HEK293 (cell line): ENCODE measurements at regions not wholly inside any gene's neighbourhood (a gene's known extent, or its start where the extent isn't known, plus 50 kb on each side); places are given as distances from the start of the nearest gene placed in this dataset.

Source experiments
- CTCF ChIA-PET: fragments of 350-600 bp; formaldehyde crosslinking; extraction: SDS; loops from one replicate; lab custom pipeline; 2021; ENCODE audit warnings: antibody characterized with exemption; lab: Yijun Ruan, JAX
- POLR2A ChIA-PET: fragments of 300-600 bp; formaldehyde crosslinking; extraction: SDS; loops from one replicate; lab custom pipeline; 2020; ENCODE audit warnings: antibody characterized with exemption, inconsistent platforms; lab: Yijun Ruan, JAX
- H3K27ac ChIP-seq: fragments of 200-500 bp; sonication (Bioruptor generic); 2 replicates; pipeline ENCODE4 v1.5.1; 2014; ENCODE audit warnings: low read depth, low read length, control low read depth, inconsistent platforms; ENCODE audit errors: extremely low read depth
- H3K36me3 ChIP-seq, 2 experiments: fragments of 200-500 bp in 1 of 2; sonication (Bioruptor generic) in 1 of 2; 1 replicate in 1 of 2; 2 replicates in 1 of 2; pipeline ENCODE4 v1.5.1; 2014 to 2017; ENCODE audit warnings: inconsistent platforms in 2 of 2, low read length in 2 of 2; ENCODE audit not compliant: control insufficient read depth in 2 of 2, insufficient read depth in 1 of 2
- H3K4me1 ChIP-seq: fragments of 200-500 bp; sonication (Bioruptor generic); 2 replicates; pipeline ENCODE4 v1.5.1; 2014; ENCODE audit warnings: mild to moderate bottlenecking, low read length, inconsistent platforms; ENCODE audit not compliant: control insufficient read depth, insufficient read depth
- H3K4me3 ChIP-seq: 2 replicates; pipeline ENCODE4 v1.5.1; 2011; ENCODE audit warnings: low read depth, mild to moderate bottlenecking, control low read depth, low read length, moderate library complexity
- H3K9me3 ChIP-seq: fragments of 200-500 bp; sonication (Bioruptor generic); 2 replicates; pipeline ENCODE4 v1.5.1; 2014; ENCODE audit warnings: low read depth, low read length, inconsistent platforms; ENCODE audit not compliant: control insufficient read depth, insufficient read depth
- KLF10 ChIP-seq: fragments of 450-650 bp; IDR thresholded peaks from 2 replicates; pipeline ENCODE4 v1.5.1; 2018; ENCODE audit warnings: missing biosample characterization, mild to moderate bottlenecking, missing genetic modification characterization
- MZF1 ChIP-seq: fragments of 450-650 bp; formaldehyde crosslinking; IDR thresholded peaks from 2 replicates; pipeline ENCODE4 v1.5.1; 2017; ENCODE audit warnings: missing biosample characterization, missing genetic modification characterization, borderline replicate concordance
- REPIN1 ChIP-seq: fragments of 450-650 bp; formaldehyde crosslinking; IDR thresholded peaks from 2 replicates; pipeline ENCODE4 v1.5.1; 2017; ENCODE audit warnings: missing biosample characterization, missing genetic modification characterization, low read depth
- ZBTB20 ChIP-seq: fragments of 450-650 bp; formaldehyde crosslinking; IDR thresholded peaks from 2 replicates; pipeline ENCODE4 v1.5.1; 2016; ENCODE audit warnings: missing biosample characterization, missing genetic modification characterization
- ZNF138 ChIP-seq: fragments of 450-650 bp; formaldehyde crosslinking; IDR thresholded peaks from 2 replicates; pipeline ENCODE4 v1.5.1; 2016; ENCODE audit warnings: missing biosample characterization, missing genetic modification characterization, borderline replicate concordance
- ZNF214 ChIP-seq: fragments of 450-650 bp; formaldehyde crosslinking; IDR thresholded peaks from 2 replicates; pipeline ENCODE4 v1.5.1; 2017; ENCODE audit warnings: missing biosample characterization, mild to moderate bottlenecking, missing genetic modification characterization, borderline replicate concordance
- ZNF292 ChIP-seq: fragments of 450-650 bp; formaldehyde crosslinking; IDR thresholded peaks from 2 replicates; pipeline ENCODE4 v1.5.1; 2016; ENCODE audit warnings: low read depth, missing biosample characterization, missing genetic modification characterization, borderline replicate concordance
- ZNF350 ChIP-seq: fragments of 450-650 bp; formaldehyde crosslinking; IDR thresholded peaks from 2 replicates; pipeline ENCODE4 v1.5.0; 2017; ENCODE audit warnings: missing biosample characterization, mild to moderate bottlenecking, missing genetic modification characterization
- ZNF416 ChIP-seq: fragments of 450-650 bp; formaldehyde crosslinking; IDR thresholded peaks from 2 replicates; pipeline ENCODE4 v1.5.1; 2016; ENCODE audit warnings: missing biosample characterization, missing genetic modification characterization
- ZNF585B ChIP-seq: fragments of 450-650 bp; formaldehyde crosslinking; IDR thresholded peaks from 2 replicates; pipeline ENCODE4 v1.5.1; 2016; ENCODE audit warnings: missing biosample characterization, missing genetic modification characterization
- ZNF610 ChIP-seq: fragments of 450-650 bp; formaldehyde crosslinking; IDR thresholded peaks from 2 replicates; pipeline ENCODE4 v1.5.1; 2016; ENCODE audit warnings: missing biosample characterization, missing genetic modification characterization, borderline replicate concordance
- ZNF623 ChIP-seq: fragments of 450-650 bp; formaldehyde crosslinking; IDR thresholded peaks from 2 replicates; pipeline ENCODE4 v1.5.1; 2016; ENCODE audit warnings: missing biosample characterization, missing genetic modification characterization
- ZNF843 ChIP-seq: fragments of 450-650 bp; formaldehyde crosslinking; IDR thresholded peaks from 2 replicates; pipeline ENCODE4 v1.5.1; 2016; ENCODE audit warnings: missing biosample characterization, missing genetic modification characterization
- TF ChIP-seq, protein P1 (sequence below): fragments of 450-650 bp; formaldehyde crosslinking; IDR thresholded peaks from 2 replicates; pipeline ENCODE4 v1.5.1; 2017; ENCODE audit warnings: missing biosample characterization, missing genetic modification characterization
- TF ChIP-seq, protein P2 (sequence below): fragments of 450-650 bp; formaldehyde crosslinking; IDR thresholded peaks from 2 replicates; pipeline ENCODE4 v1.5.1; 2017; ENCODE audit warnings: missing biosample characterization, missing genetic modification characterization
- TF ChIP-seq, protein P3 (sequence below): fragments of 450-650 bp; formaldehyde crosslinking; IDR thresholded peaks from 2 replicates; pipeline ENCODE4 v1.5.1; 2016; ENCODE audit warnings: missing biosample characterization, missing genetic modification characterization
- TF ChIP-seq, protein P4 (sequence below): fragments of 450-650 bp; formaldehyde crosslinking; IDR thresholded peaks from 2 replicates; pipeline ENCODE4 v1.5.1; 2016; ENCODE audit warnings: missing biosample characterization, missing genetic modification characterization
- TF ChIP-seq, protein P5 (sequence below): fragments of 450-650 bp; formaldehyde crosslinking; IDR thresholded peaks from 2 replicates; pipeline ENCODE4 v1.5.1; 2016; ENCODE audit warnings: missing biosample characterization, missing genetic modification characterization
- TF ChIP-seq, protein P6 (sequence below): fragments of 450-650 bp; formaldehyde crosslinking; IDR thresholded peaks from 2 replicates; pipeline ENCODE4 v1.5.1; 2016; ENCODE audit warnings: missing biosample characterization, missing genetic modification characterization
- TF ChIP-seq, protein P7 (sequence below): fragments of 450-650 bp; formaldehyde crosslinking; IDR thresholded peaks from 2 replicates; pipeline ENCODE4 v1.5.1; 2016; ENCODE audit warnings: missing biosample characterization, missing genetic modification characterization
- TF ChIP-seq, protein P8 (sequence below): fragments of 450-650 bp; formaldehyde crosslinking; IDR thresholded peaks from 2 replicates; pipeline ENCODE4 v1.5.1; 2016; ENCODE audit warnings: missing biosample characterization, missing genetic modification characterization

DNA sequence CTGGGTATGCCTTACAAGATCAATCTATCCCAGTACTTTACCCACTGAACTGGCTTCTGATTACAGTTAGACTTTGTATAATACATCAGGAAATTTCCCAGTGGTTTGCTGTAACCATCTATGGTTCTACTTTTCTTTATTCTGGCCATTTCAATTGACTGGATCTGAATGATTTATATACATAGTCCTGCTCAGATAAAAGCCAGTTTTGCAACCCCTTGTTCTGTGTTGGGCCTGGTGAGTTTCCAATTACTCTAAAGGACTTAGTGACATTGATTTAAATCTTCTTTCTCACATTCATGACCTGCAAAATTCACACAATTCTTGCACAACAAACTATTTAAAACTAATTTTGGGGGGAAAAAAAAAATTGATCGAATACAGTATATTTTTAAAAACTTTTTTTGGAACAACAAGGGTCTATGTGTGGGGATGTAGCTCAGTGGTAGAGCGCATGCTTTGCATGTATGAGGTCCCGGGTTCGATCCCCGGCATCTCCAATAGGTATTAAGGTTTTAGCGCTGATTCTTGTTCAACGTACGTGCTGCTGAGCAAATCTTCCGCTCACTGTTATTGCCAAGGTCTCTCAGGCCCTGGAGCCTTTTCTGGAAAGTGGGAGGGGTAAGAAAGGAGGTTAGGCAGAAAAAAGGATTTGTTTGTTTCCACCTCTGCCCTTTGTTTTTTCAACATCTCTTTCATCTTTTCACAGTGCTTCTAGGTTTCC is 117.5 kb downstream of the GPX5 start:
- no peak overlapping the region for H3K27ac ChIP-seq
- no peaks in the 10 kb centered on the region for H3K36me3 ChIP-seq
- peaks cover 16% of the 10 kb centered on the region for H3K4me1 ChIP-seq
- H3K4me3 ChIP-seq = no peak overlapping the region
- ChIA-PET CTCF (no interaction called here), POLR2A (interaction anchor here (0.5 kb wide), 1 partner anchor 146 kb away, joined by 7 read pairs; no protein-coding TSS in a partner anchor)
- no peaks in the 10 kb centered on the region for H3K9me3 ChIP-seq
- TF ChIP-seq, protein P1, sequence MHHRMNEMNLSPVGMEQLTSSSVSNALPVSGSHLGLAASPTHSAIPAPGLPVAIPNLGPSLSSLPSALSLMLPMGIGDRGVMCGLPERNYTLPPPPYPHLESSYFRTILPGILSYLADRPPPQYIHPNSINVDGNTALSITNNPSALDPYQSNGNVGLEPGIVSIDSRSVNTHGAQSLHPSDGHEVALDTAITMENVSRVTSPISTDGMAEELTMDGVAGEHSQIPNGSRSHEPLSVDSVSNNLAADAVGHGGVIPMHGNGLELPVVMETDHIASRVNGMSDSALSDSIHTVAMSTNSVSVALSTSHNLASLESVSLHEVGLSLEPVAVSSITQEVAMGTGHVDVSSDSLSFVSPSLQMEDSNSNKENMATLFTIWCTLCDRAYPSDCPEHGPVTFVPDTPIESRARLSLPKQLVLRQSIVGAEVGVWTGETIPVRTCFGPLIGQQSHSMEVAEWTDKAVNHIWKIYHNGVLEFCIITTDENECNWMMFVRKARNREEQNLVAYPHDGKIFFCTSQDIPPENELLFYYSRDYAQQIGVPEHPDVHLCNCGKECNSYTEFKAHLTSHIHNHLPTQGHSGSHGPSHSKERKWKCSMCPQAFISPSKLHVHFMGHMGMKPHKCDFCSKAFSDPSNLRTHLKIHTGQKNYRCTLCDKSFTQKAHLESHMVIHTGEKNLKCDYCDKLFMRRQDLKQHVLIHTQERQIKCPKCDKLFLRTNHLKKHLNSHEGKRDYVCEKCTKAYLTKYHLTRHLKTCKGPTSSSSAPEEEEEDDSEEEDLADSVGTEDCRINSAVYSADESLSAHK (tag by site-specific recombination) = 0 out of 2 replicates have a peak, but pooled peaks have one; percentile 26
- TF ChIP-seq MZF1 (tag by site-specific recombination) (peak; percentile 61; the same call in 1 of the 2 replicates), ZNF138 (tag by site-specific recombination) (no peak), ZNF585B (tag by site-specific recombination) (no peak), ZNF610 (peak; percentile 53; the same call in 1 of the 2 replicates), ZNF416 (tag by site-specific recombination) (no peak), ZNF292 (no peak), ZNF214 (tag by site-specific recombination) (no peak), KLF10 (peak; percentile 72), ZNF843 (tag by site-specific recombination) (0 out of 2 replicates have a peak, but pooled peaks have one; percentile 22), ZBTB20 (tag by site-specific recombination) (no peak), ZNF350 (tag by site-specific recombination) (no peak), ZNF623 (no peak), REPIN1 (tag by site-specific recombination) (no peak)
- TF ChIP-seq, protein P2, sequence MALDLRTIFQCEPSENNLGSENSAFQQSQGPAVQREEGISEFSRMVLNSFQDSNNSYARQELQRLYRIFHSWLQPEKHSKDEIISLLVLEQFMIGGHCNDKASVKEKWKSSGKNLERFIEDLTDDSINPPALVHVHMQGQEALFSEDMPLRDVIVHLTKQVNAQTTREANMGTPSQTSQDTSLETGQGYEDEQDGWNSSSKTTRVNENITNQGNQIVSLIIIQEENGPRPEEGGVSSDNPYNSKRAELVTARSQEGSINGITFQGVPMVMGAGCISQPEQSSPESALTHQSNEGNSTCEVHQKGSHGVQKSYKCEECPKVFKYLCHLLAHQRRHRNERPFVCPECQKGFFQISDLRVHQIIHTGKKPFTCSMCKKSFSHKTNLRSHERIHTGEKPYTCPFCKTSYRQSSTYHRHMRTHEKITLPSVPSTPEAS (tag by site-specific recombination) = 0 out of 2 replicates have a peak, but pooled peaks have one; percentile 25
- TF ChIP-seq, protein P3, sequence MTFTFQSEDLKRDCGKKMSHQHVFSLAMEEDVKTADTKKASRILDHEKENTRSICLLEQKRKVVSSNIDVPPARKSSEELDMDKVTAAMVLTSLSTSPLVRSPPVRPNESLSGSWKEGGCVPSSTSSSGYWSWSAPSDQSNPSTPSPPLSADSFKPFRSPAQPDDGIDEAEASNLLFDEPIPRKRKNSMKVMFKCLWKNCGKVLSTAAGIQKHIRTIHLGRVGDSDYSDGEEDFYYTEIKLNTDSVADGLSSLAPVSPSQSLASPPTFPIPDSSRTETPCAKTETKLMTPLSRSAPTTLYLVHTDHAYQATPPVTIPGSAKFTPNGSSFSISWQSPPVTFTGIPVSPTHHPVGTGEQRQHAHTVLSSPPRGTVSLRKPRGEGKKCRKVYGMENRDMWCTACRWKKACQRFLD (tag by site-specific recombination) = no peak
- TF ChIP-seq, protein P4, sequence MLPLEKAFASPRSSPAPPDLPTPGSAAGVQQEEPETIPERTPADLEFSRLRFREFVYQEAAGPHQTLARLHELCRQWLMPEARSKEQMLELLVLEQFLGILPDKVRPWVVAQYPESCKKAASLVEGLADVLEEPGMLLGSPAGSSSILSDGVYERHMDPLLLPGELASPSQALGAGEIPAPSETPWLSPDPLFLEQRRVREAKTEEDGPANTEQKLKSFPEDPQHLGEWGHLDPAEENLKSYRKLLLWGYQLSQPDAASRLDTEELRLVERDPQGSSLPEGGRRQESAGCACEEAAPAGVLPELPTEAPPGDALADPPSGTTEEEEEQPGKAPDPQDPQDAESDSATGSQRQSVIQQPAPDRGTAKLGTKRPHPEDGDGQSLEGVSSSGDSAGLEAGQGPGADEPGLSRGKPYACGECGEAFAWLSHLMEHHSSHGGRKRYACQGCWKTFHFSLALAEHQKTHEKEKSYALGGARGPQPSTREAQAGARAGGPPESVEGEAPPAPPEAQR (tag by site-specific recombination) = no peak
- TF ChIP-seq, protein P5, sequence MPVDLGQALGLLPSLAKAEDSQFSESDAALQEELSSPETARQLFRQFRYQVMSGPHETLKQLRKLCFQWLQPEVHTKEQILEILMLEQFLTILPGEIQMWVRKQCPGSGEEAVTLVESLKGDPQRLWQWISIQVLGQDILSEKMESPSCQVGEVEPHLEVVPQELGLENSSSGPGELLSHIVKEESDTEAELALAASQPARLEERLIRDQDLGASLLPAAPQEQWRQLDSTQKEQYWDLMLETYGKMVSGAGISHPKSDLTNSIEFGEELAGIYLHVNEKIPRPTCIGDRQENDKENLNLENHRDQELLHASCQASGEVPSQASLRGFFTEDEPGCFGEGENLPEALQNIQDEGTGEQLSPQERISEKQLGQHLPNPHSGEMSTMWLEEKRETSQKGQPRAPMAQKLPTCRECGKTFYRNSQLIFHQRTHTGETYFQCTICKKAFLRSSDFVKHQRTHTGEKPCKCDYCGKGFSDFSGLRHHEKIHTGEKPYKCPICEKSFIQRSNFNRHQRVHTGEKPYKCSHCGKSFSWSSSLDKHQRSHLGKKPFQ = no peak
- TF ChIP-seq, protein P6, sequence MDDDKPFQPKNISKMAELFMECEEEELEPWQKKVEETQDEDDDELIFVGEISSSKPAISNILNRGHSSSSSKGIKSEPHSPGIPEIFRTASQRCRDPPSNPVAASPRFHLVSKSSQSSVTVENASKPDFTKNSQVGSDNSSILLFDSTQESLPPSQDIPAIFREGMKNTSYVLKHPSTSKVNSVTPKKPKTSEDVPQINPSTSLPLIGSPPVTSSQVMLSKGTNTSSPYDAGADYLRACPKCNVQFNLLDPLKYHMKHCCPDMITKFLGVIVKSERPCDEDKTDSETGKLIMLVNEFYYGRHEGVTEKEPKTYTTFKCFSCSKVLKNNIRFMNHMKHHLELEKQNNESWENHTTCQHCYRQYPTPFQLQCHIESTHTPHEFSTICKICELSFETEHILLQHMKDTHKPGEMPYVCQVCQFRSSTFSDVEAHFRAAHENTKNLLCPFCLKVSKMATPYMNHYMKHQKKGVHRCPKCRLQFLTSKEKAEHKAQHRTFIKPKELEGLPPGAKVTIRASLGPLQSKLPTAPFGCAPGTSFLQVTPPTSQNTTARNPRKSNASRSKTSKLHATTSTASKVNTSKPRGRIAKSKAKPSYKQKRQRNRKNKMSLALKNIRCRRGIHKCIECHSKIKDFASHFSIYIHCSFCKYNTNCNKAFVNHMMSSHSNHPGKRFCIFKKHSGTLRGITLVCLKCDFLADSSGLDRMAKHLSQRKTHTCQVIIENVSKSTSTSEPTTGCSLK (tag by site-specific recombination) = no peak
- TF ChIP-seq, protein P7, sequence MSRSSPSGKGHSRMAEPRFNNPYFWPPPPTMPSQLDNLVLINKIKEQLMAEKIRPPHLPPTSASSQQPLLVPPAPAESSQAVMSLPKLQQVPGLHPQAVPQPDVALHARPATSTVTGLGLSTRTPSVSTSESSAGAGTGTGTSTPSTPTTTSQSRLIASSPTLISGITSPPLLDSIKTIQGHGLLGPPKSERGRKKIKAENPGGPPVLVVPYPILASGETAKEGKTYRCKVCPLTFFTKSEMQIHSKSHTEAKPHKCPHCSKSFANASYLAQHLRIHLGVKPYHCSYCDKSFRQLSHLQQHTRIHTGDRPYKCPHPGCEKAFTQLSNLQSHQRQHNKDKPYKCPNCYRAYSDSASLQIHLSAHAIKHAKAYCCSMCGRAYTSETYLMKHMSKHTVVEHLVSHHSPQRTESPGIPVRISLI (tag by site-specific recombination) = peak; percentile 97
- TF ChIP-seq, protein P8, sequence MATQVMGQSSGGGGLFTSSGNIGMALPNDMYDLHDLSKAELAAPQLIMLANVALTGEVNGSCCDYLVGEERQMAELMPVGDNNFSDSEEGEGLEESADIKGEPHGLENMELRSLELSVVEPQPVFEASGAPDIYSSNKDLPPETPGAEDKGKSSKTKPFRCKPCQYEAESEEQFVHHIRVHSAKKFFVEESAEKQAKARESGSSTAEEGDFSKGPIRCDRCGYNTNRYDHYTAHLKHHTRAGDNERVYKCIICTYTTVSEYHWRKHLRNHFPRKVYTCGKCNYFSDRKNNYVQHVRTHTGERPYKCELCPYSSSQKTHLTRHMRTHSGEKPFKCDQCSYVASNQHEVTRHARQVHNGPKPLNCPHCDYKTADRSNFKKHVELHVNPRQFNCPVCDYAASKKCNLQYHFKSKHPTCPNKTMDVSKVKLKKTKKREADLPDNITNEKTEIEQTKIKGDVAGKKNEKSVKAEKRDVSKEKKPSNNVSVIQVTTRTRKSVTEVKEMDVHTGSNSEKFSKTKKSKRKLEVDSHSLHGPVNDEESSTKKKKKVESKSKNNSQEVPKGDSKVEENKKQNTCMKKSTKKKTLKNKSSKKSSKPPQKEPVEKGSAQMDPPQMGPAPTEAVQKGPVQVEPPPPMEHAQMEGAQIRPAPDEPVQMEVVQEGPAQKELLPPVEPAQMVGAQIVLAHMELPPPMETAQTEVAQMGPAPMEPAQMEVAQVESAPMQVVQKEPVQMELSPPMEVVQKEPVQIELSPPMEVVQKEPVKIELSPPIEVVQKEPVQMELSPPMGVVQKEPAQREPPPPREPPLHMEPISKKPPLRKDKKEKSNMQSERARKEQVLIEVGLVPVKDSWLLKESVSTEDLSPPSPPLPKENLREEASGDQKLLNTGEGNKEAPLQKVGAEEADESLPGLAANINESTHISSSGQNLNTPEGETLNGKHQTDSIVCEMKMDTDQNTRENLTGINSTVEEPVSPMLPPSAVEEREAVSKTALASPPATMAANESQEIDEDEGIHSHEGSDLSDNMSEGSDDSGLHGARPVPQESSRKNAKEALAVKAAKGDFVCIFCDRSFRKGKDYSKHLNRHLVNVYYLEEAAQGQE = 0 out of 2 replicates have a peak, but pooled peaks have one; percentile 9
